Duodenal mucosa (tissue), 2 donors: ENCODE measurements at regions not wholly inside any gene's neighbourhood (a gene's known extent, or its start where the extent isn't known, plus 50 kb on each side); places are given as distances from the start of the nearest gene placed in this dataset.

Experiments used
- H3K27ac ChIP-seq: one replicate; pipeline ENCODE4 v1.7.0; 2013; ENCODE audit warnings: low read depth, low read length
- H3K27me3 ChIP-seq, 2 donors: one replicate each; pipeline ENCODE4 v1.7.0; 2013; ENCODE audit warnings: low read length in 2 of 2, control low read depth in 1 of 2; ENCODE audit not compliant: insufficient read depth in 2 of 2, control insufficient read depth in 1 of 2
- H3K36me3 ChIP-seq, 2 donors: one replicate each; pipeline ENCODE4 v1.7.0; 2013; ENCODE audit warnings: low read length in 2 of 2, control low read depth in 1 of 2; ENCODE audit not compliant: insufficient read depth in 2 of 2, control insufficient read depth in 1 of 2
- H3K4me1 ChIP-seq, 2 donors: one replicate each; pipeline ENCODE4 v1.7.0; 2013; ENCODE audit warnings: low read length in 2 of 2, control low read depth in 1 of 2; ENCODE audit not compliant: insufficient read depth in 2 of 2, control insufficient read depth in 1 of 2
- H3K4me3 ChIP-seq, 2 donors: one replicate each; pipeline ENCODE4 v1.7.0; 2013; ENCODE audit warnings: low read length in 2 of 2, low read depth in 1 of 2
- H3K9ac ChIP-seq, 2 donors: one replicate each; pipeline ENCODE4 v1.7.0; 2013; ENCODE audit warnings: low read length in 2 of 2, low read depth in 1 of 2
- H3K9me3 ChIP-seq, 2 donors: one replicate each; pipeline ENCODE4 v1.7.0; 2013; ENCODE audit warnings: low read length in 2 of 2, control low read depth in 1 of 2; ENCODE audit not compliant: control insufficient read depth in 1 of 2

DNA sequence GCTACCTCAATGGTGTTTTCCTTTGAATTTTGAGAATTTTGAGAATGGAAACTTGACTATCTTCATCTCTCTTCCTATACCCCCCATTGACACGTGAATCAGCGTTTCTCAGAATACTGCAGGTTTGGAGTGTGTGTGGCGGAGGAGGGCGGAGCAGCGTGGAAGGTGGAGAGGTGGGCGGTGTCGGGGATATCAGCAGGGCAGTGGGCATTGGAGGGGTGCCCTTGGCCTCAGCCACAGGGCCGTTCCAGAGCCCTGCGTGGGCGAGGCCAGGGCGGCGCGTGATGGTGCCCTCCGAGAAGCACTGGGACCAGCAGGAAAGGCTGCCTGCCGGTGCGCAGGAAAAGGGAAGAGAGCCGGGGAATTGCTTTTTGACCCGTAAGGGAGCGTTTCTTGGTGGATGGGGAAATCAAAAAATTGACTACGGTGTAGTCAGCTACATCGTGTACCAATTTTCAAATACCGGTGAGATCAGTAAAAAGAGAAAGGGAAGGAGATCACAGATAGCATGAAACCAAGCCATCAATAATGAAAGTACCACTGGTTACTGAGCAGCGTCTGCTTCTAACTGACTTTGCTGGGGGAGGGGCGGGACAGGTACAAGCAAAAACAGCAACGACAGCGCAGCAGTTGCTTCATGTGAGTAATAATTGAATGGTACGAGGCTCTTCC, 82.7 kb upstream of the DUSP22 start:
- Histone ChIP-seq H3K4me1 (no peaks in the 10 kb centered on the region), H3K36me3 (no peaks in the 10 kb centered on the region), H3K9ac (no peak overlapping the region), H3K27ac (no peak overlapping the region), H3K4me3 (peak overlapping the region; percentile 42 to 52), H3K9me3 (no peaks in the 10 kb centered on the region), H3K27me3 (no peaks in the 10 kb centered on the region)

DNA sequence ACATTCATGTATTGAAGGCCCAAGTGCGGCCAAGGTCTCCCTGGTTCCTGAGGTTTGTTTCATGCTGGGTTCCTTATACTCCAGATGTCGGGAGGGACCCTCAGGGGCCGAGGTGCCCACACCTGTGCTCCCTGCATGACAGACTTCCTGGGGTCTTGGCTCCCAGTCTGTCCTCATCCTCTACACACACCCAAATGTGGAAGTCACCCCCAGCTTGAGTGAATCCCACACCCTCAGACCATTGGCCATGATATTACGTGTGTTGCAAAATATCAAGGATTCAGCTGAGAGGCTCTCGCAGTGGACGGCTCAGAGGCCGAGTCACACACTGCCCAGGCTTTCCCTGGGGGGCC, 82.2 kb upstream of the DUSP22 start:
- no peak overlapping the region for H3K27ac ChIP-seq
- H3K36me3 ChIP-seq: no peaks in the 10 kb centered on the region
- no peak overlapping the region for H3K9ac ChIP-seq
- H3K4me3 ChIP-seq: peak overlapping the region in 1 of 2 donors; percentile 42
- H3K27me3 ChIP-seq: no peaks in the 10 kb centered on the region
- H3K9me3 ChIP-seq: no peaks in the 10 kb centered on the region
- no peaks in the 10 kb centered on the region for H3K4me1 ChIP-seq

DNA sequence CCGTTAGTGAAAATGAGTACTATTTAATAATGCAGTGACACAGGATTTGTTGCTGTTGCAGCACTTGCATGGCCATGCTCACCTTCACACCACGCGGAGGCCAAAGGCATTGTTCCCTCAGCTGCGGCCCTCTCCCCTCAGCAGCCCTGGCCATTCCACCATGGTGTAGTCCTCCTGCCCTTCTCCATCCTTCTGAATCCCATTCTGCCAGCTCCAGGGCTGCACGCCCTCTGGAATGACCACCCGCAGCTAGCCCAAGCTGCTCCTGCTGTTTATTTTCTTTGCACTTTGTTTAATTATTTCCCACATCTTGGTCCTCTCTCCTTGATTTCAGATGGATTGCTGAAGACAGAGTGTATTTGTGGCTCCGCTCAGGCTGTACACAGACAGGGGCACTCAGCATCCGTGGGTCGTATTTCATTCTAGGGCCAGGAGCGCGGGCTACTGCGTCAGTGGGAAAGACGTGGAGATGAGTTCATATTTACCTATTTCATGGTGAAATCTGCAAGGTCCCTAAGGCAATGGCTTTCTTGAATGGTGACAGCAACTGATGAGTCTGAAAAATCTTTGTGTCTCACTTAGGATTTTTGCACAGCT, 81.4 kb upstream of the DUSP22 start:
- H3K36me3 ChIP-seq: no peaks in the 10 kb centered on the region
- no peak overlapping the region for H3K4me3 ChIP-seq
- H3K27ac ChIP-seq: no peak overlapping the region
- no peaks in the 10 kb centered on the region for H3K4me1 ChIP-seq
- H3K9me3 ChIP-seq: no peaks in the 10 kb centered on the region
- H3K27me3 ChIP-seq: no peaks in the 10 kb centered on the region
- H3K9ac ChIP-seq: no peak overlapping the region

DNA sequence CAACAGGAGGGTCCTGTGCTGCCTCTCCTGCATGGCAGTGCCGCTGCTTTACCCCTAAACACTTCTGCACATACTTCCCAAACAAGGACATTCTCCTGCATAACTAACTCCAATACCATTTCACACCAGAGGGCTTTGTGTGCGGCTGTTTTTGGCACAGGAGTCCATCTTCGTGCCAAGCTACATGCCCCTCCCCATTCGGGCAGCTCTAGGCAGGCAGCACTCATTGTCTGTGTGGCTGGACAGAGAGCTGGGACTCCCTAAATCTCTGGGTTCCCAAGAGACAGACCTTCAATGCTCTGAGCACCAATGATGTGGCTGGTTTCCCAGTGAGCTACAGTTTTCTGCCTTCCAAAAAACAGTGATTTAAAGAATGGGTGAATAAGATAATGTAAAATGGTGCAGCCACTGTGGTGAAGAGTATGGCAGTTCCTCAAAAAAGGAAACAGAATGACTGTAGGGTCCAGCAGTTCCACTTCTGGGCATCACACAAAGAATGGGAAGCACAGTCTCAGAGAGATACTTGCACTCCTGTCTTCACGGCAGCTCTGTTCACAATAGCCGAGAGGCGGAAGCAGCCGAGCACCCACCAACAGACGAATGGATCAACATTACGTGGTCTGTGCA, 80.3 kb upstream of the DUSP22 start:
- Histone ChIP-seq H3K27ac (no peak overlapping the region), H3K4me3 (no peak overlapping the region), H3K36me3 (no peaks in the 10 kb centered on the region), H3K9me3 (no peaks in the 10 kb centered on the region), H3K9ac (no peak overlapping the region), H3K27me3 (no peaks in the 10 kb centered on the region), H3K4me1 (no peaks in the 10 kb centered on the region)

DNA sequence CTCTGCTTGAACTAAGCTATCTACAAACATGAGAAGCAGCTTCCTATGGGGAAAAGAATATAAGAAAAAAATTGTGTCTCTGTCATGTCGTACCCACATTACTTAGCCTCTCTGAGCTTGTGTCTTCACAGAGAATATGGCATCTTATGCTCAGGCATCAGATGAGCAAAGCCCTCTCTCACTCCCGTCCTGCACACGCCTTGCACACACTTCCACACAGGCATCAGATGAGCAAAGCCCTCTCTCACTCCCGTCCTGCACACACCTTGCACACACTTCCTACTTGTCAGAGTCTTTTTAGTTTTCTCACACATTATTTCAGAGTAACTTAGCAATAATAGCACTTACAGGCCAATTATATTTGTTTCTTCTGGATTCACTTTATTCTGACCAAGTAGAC, 79.0 kb upstream of the DUSP22 start:
- Histone ChIP-seq H3K27ac (no peak overlapping the region), H3K9ac (no peak overlapping the region), H3K9me3 (no peaks in the 10 kb centered on the region), H3K36me3 (no peaks in the 10 kb centered on the region), H3K4me3 (no peak overlapping the region), H3K27me3 (no peaks in the 10 kb centered on the region), H3K4me1 (no peaks in the 10 kb centered on the region)

DNA sequence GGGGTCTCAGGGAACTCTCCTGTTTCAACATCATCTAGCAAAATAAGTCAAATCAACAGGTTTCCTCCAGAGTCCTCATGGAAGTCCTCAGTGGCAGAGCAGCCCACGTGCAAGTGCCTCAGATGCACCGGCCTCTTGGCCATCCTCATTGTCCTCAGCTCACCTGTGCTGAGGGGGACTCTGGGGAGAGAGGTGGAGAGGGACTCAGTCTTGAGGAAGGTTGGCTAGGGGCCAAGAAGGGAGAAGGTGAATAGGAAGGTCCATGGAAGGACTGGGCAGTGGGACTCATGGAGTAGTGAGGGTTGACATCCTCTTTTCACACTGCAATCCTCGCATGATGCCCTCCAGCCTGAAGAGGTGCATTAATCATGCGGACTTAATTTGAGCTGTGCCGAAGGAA, 77.9 kb upstream of the DUSP22 start:
- H3K9me3 ChIP-seq: no peaks in the 10 kb centered on the region
- no peak overlapping the region for H3K9ac ChIP-seq
- H3K4me1 ChIP-seq: peaks cover 0 to 3% of the 10 kb centered on the region in 2 donors
- no peak overlapping the region for H3K4me3 ChIP-seq
- peaks cover 0 to 2% of the 10 kb centered on the region in 2 donors for H3K27me3 ChIP-seq
- H3K27ac ChIP-seq: no peak overlapping the region
- no peaks in the 10 kb centered on the region for H3K36me3 ChIP-seq

DNA sequence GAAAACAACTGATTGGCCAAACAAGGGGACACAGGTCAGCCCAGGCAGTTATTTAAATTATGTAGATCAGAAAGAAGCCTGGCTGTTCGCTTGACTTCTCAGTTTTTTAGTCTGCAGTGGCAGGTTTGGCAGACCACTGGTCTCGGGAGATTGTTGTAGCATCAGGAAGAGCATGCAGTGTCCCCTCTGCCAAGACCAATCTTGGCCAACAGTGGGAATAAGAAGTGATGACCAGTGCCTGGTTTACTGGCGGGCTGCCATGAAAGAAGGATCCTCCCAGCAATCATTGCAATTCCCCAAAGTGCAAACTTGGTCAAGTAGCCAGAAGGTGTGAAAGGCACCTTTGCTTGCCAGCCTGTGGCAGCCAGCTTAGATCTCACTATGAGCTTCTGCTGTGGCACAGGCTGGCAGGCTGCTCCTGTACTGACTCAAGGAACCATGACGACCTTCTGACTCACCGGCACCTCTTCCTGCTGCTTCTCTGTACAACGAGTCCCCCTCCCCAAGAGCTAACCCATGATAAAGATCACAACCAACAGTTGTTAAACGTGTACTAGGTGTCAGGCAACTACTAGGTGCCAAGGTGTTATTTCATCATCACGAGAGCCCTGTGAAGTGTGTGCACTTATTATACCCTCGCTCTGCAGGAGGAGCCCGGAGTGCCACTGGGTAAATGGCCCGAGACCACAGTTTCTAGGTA, 76.8 kb upstream of the DUSP22 start:
- no peak overlapping the region for H3K4me3 ChIP-seq
- H3K27me3 ChIP-seq: peaks cover 0 to 6% of the 10 kb centered on the region in 2 donors
- no peaks in the 10 kb centered on the region for H3K36me3 ChIP-seq
- H3K9me3 ChIP-seq: no peaks in the 10 kb centered on the region
- H3K4me1 ChIP-seq: peaks cover 0 to 6% of the 10 kb centered on the region in 2 donors
- no peak overlapping the region for H3K27ac ChIP-seq
- no peak overlapping the region for H3K9ac ChIP-seq

DNA sequence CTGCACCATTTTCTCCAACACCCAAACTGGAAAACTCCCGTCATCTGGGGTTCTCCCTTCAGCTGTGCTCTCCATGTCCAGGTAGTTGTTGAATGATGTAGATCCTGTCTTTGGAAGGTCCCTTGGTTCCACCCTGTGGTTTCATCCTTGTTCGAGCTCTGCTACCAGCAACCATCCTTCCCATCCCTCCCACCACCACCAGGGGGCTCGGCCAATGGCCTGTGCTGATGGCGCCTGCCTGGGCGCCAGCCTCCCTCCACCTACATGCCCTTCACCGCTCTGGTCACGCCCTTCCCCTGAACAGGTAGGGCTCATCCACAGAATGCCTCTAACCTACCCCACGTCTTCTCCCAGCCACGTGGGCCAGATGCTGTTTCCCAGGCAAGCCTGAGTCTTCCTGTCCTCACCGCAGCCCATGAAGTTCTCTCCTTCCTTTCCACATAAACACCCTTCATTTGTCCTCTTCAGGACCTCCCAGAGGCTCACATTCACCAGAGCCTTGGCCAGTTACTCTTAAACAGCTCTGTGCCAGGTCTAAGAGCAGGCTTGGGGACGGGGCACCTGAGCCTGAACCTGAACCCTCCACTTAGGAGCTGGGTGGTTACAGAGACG, 75.1 kb upstream of the DUSP22 start:
- Histone ChIP-seq H3K9ac (no peak overlapping the region), H3K4me1 (peaks cover 0 to 11% of the 10 kb centered on the region in 2 donors), H3K27ac (no peak overlapping the region), H3K9me3 (no peaks in the 10 kb centered on the region), H3K4me3 (no peak overlapping the region), H3K36me3 (no peaks in the 10 kb centered on the region), H3K27me3 (peaks cover 0 to 6% of the 10 kb centered on the region in 2 donors)

DNA sequence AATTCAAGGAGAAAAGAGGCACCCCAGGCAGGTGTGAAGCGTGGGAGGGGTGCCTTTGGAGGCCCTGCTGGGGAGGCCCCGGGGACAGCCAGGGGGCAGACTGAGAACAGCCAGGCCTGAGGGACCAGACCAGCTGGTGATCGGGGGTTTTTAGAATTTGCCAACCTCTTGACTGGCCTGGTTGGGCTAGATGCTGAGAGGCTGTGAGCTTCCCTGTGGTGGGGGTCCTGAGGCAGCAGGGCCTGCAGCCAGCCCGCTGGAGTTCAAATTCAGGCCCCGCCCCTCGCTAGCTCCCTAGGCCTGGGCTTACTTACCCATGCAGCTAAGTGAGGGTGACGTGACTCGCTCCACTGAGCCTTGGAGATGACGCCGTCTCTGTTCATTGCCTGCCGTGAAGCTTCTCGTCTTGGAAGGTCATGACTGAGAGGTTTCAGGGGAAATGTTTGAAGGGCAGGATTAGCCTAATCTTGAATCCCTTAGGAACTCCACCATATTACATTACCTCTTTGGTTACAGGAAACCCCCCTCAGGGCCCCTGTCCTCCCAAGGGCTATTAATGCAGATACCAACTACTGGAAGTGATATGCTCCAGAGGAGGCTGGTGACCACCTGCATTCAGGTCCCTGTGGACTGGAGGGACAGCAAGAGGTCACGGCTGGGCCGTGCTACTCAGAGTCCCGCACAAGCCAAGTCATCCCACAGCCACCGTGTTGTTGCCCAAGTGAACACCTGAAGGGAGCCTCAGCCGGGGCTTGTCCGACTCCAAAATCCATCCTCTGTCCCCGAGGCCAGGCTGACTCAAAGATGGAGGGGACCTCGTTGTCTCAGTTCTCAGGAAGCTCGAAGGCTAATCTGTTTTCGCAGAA, 73.9 kb upstream of the DUSP22 start:
- Histone ChIP-seq H3K27ac (no peak overlapping the region), H3K4me1 (peaks cover 0 to 11% of the 10 kb centered on the region in 2 donors), H3K27me3 (peaks cover 0 to 6% of the 10 kb centered on the region in 2 donors)

More for the DNA sequence above, 73.9 kb upstream of the DUSP22 start:
- no peak overlapping the region for H3K9ac ChIP-seq
- no peaks in the 10 kb centered on the region for H3K9me3 ChIP-seq
- no peaks in the 10 kb centered on the region for H3K36me3 ChIP-seq
- H3K4me3 ChIP-seq: no peak overlapping the region
